Sigmoid colon (tissue), 4 donors: ENCODE measurements at regions not wholly inside any gene's neighbourhood (a gene's known extent, or its start where the extent isn't known, plus 50 kb on each side); places are given as distances from the start of the nearest gene placed in this dataset.

Source experiments
- POLR2AphosphoS5 ChIP-seq, 4 donors: sonication (generic); formaldehyde crosslinking; IDR thresholded peaks; one replicate each; pipeline ENCODE4 v1.6.1; 2017; ENCODE audit warnings: antibody characterized with exemption in 4 of 4
- TF ChIP-seq, protein P1 (sequence below), 4 experiments: fragments of 450-650 bp in 3 of 4; fragments of 200-600 bp in 1 of 4; IDR thresholded peaks; one replicate each; pipeline ENCODE4 v1.5.1; 2016 to 2019; ENCODE audit warnings: antibody characterized with exemption in 4 of 4, mild to moderate bottlenecking in 3 of 4, moderate library complexity in 2 of 4

DNA sequence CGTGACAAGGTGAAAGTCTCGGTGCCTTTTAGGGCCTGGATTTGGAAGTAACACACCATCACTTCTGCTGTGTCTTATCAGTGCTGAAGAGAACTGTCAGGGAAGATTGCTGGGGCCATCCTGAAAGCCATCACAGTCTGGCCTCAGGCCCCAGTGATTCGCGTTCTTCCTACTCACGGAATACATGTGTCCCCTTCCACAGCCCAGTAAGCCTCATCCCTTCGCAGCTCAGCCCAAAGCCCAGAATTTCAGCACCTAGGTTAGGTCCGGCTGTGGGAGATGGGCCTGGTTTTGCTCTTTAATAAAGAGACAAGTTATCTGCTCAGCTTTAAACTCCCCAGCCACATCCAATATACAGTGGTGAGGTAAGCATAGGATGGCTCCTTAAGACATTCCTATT, 113.0 kb upstream of the SPACA7 start:
- TF ChIP-seq, protein P1, sequence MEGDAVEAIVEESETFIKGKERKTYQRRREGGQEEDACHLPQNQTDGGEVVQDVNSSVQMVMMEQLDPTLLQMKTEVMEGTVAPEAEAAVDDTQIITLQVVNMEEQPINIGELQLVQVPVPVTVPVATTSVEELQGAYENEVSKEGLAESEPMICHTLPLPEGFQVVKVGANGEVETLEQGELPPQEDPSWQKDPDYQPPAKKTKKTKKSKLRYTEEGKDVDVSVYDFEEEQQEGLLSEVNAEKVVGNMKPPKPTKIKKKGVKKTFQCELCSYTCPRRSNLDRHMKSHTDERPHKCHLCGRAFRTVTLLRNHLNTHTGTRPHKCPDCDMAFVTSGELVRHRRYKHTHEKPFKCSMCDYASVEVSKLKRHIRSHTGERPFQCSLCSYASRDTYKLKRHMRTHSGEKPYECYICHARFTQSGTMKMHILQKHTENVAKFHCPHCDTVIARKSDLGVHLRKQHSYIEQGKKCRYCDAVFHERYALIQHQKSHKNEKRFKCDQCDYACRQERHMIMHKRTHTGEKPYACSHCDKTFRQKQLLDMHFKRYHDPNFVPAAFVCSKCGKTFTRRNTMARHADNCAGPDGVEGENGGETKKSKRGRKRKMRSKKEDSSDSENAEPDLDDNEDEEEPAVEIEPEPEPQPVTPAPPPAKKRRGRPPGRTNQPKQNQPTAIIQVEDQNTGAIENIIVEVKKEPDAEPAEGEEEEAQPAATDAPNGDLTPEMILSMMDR (IDR thresholded peaks at IDR 0.05): no peak
- no peak for TF ChIP-seq POLR2AphosphoS5 (IDR thresholded peaks at IDR 0.05)
